ENCODE measurements at regions not wholly inside any gene's neighbourhood (a gene's known extent, or its start where the extent isn't known, plus 50 kb on each side); places are given as distances from the start of the nearest gene placed in this dataset.

GRCh38 chr14:105860615-105861580 lies 334.5 kb downstream of the TMEM121 start (continued):
- TF ChIP-seq E2F6 (IDR thresholded peaks at IDR 0.05) (no peak), CHD1 (IDR thresholded peaks at IDR 0.05; ENCODE audit: low read depth, low read length) (no peak), YY1 (IDR thresholded peaks at IDR 0.05; ENCODE audit: low read depth, low read length) (no peak)

Measured in H1 (cell line).